ENCODE measurements at regions not wholly inside any gene's neighbourhood (a gene's known extent, or its start where the extent isn't known, plus 50 kb on each side); places are given as distances from the start of the nearest gene placed in this dataset.

GRCh38 chr13:104002216-104002615, 936.0 kb upstream of the SLC10A2 start:
- no peak overlapping the region for H3K4me3 ChIP-seq (ENCODE audit: low read depth, low read length)
- DNase-seq (ENCODE audit: low read depth): no peak
- TF ChIP-seq MYC (IDR thresholded peaks at IDR 0.05; ENCODE audit: low read depth, low read length) (no peak), POLR2A (IDR thresholded peaks at IDR 0.05; ENCODE audit: extremely low read depth, insufficient read length) (no peak), MAX (IDR thresholded peaks at IDR 0.05; ENCODE audit: low read depth, low read length) (no peak), CTCF (IDR thresholded peaks at IDR 0.05; ENCODE audit: low read depth, low read length) (no peak)

DNA sequence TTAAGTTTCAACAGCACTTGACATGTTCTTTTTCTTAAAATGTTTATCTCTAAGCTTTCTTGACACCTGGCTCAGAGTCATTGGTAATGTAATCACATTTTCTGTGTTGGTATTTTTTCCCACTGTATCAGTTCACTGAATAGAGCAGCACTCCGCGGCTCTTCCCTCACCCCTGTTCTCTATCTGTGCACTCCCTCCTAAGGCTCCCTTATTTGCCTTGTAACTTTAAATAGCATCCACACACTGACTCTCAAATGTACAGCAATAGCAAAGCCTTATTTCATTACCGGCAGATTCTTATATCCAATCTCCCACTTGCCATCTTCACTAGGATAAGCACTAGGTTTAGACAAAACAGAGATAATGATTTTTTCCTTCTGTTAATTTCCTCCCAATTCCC, 935.5 kb upstream of the SLC10A2 start:
- no peak for DNase-seq (ENCODE audit: low read depth)
- no peak for TF ChIP-seq MYC (IDR thresholded peaks at IDR 0.05; ENCODE audit: low read depth, low read length)
- TF ChIP-seq POLR2A (IDR thresholded peaks at IDR 0.05; ENCODE audit: extremely low read depth, insufficient read length): no peak
- TF ChIP-seq CTCF (IDR thresholded peaks at IDR 0.05; ENCODE audit: low read depth, low read length): no peak
- TF ChIP-seq MAX (IDR thresholded peaks at IDR 0.05; ENCODE audit: low read depth, low read length): no peak

GRCh38 chr13:103996733-103997132, 930.5 kb upstream of the SLC10A2 start:
- TF ChIP-seq MAX (IDR thresholded peaks at IDR 0.05; ENCODE audit: low read depth, low read length): no peak
- no peak for TF ChIP-seq CTCF (IDR thresholded peaks at IDR 0.05; ENCODE audit: low read depth, low read length)
- no peak for TF ChIP-seq MYC (IDR thresholded peaks at IDR 0.05; ENCODE audit: low read depth, low read length)
- TF ChIP-seq POLR2A (IDR thresholded peaks at IDR 0.05; ENCODE audit: extremely low read depth, insufficient read length): no peak
- no peak for DNase-seq (ENCODE audit: low read depth)
- H3K4me3 ChIP-seq (ENCODE audit: low read depth, low read length): no peak overlapping the region

More for the DNA sequence above, 935.5 kb upstream of the SLC10A2 start:
- no peak overlapping the region for H3K4me3 ChIP-seq (ENCODE audit: low read depth, low read length)

- TF ChIP-seq POLR2A (IDR thresholded peaks at IDR 0.05; ENCODE audit: extremely low read depth, insufficient read length) (no peak), CTCF (IDR thresholded peaks at IDR 0.05; ENCODE audit: low read depth, low read length) (no peak), MYC (IDR thresholded peaks at IDR 0.05; ENCODE audit: low read depth, low read length) (no peak), MAX (IDR thresholded peaks at IDR 0.05; ENCODE audit: low read depth, low read length) (no peak)
- DNase-seq (ENCODE audit: low read depth): no peak
- H3K4me3 ChIP-seq (ENCODE audit: low read depth, low read length): no peak overlapping the region
Measured at GRCh38 chr13:103983948-103984347, 917.7 kb upstream of the SLC10A2 start.

DNA sequence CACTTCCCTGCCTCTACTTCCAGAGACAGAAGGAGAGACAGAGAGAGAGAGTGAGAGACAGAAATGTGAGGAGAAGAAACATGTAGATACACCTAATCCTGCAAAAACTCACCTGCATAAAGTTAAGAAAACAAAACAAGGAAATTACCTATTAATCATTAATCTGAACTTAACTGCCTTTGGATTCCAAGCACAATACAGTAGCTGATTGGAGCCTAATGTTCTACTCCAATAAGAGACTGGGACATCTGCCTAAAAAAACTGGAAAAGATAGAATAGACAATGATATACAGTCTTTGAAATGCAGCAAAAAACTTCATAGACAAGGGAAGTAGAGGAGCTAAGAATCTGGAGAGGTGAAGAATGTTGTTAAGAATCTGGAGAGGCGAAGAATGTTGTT, 910.2 kb upstream of the SLC10A2 start:
- no peak for DNase-seq (ENCODE audit: low read depth)
- H3K4me3 ChIP-seq (ENCODE audit: low read depth, low read length): no peak overlapping the region
- TF ChIP-seq POLR2A (IDR thresholded peaks at IDR 0.05; ENCODE audit: extremely low read depth, insufficient read length) (no peak), MYC (IDR thresholded peaks at IDR 0.05; ENCODE audit: low read depth, low read length) (no peak), MAX (IDR thresholded peaks at IDR 0.05; ENCODE audit: low read depth, low read length) (no peak), CTCF (IDR thresholded peaks at IDR 0.05; ENCODE audit: low read depth, low read length) (no peak)

GRCh38 chr13:103973740-103974139, 907.5 kb upstream of the SLC10A2 start:
- TF ChIP-seq POLR2A (IDR thresholded peaks at IDR 0.05; ENCODE audit: extremely low read depth, insufficient read length) (no peak), MAX (IDR thresholded peaks at IDR 0.05; ENCODE audit: low read depth, low read length) (no peak), CTCF (IDR thresholded peaks at IDR 0.05; ENCODE audit: low read depth, low read length) (no peak), MYC (IDR thresholded peaks at IDR 0.05; ENCODE audit: low read depth, low read length) (no peak)
- H3K4me3 ChIP-seq (ENCODE audit: low read depth, low read length): no peak overlapping the region
- DNase-seq (ENCODE audit: low read depth): no peak

Measured in NB4 (cell line).